CD14-positive monocyte (primary cell): ENCODE measurements at regions not wholly inside any gene's neighbourhood (a gene's known extent, or its start where the extent isn't known, plus 50 kb on each side); places are given as distances from the start of the nearest gene placed in this dataset.
A peak's percentile ranks its signal among the peaks of the same experiment; 100 is the strongest.
"Not testable (repeated sequence)": the region's sequence is repeated elsewhere in the genome, so short reads cannot be mapped to it uniquely, and the experiment has no call there.

ENCODE experiments used
- DNase-seq, 3 donors: peaks; one replicate each; pipeline ENCODE4 v3.0.0-alpha.2; 2011 to 2022
- H2AFZ ChIP-seq: 2 replicates; pipeline ENCODE4 v1.6.0; 2012; ENCODE audit warnings: mild to moderate bottlenecking, low read depth, low read length, inconsistent platforms; ENCODE audit not compliant: insufficient read depth, poor library complexity, severe bottlenecking
- H3K27ac ChIP-seq, 2 donors: 1 replicate in 1 of 2; 2 replicates in 1 of 2; pipeline ENCODE4 v1.5.1; 2012 to 2013; ENCODE audit warnings: low read length in 2 of 2, control low read depth in 1 of 2, inconsistent platforms in 1 of 2, low read depth in 1 of 2, mild to moderate bottlenecking in 1 of 2
- H3K27me3 ChIP-seq, 2 donors: one replicate each; pipeline versions ENCODE4 v1.6.0 to v1.6.1; 2011 to 2013; ENCODE audit warnings: low read length in 2 of 2; ENCODE audit not compliant: control insufficient read depth in 2 of 2, insufficient read depth in 2 of 2
- H3K36me3 ChIP-seq, 2 donors: replicated peaks in 1 of 2; 1 replicate in 1 of 2; 2 replicates in 1 of 2; pipeline versions ENCODE4 v1.5.1 to v1.6.1; 2012 to 2013; ENCODE audit warnings: low read length in 2 of 2, control low read depth in 1 of 2, inconsistent platforms in 1 of 2, mild to moderate bottlenecking in 1 of 2; ENCODE audit not compliant: insufficient read depth in 2 of 2, control insufficient read depth in 1 of 2
- H3K4me1 ChIP-seq, 2 donors: 1 replicate in 1 of 2; 2 replicates in 1 of 2; pipeline versions ENCODE4 v1.5.1 to v1.6.1; 2012 to 2013; ENCODE audit warnings: low read length in 2 of 2, control low read depth in 1 of 2, inconsistent platforms in 1 of 2, mild to moderate bottlenecking in 1 of 2, moderate library complexity in 1 of 2; ENCODE audit not compliant: insufficient read depth in 2 of 2, control insufficient read depth in 1 of 2
- H3K4me2 ChIP-seq: replicated peaks from 2 replicates; pipeline ENCODE3; 2012; ENCODE audit warnings: low read length, moderate library complexity, mild to moderate bottlenecking; ENCODE audit not compliant: poor library complexity, severe bottlenecking; ENCODE audit errors: extremely low read depth
- H3K4me3 ChIP-seq, 3 experiments: fragments of 200-600 bp in 1 of 3; sonication (generic) in 1 of 3; replicated peaks in 1 of 3; 1 replicate in 2 of 3; 2 replicates in 1 of 3; pipeline ENCODE4 v1.5.1; 2011 to 2013; ENCODE audit warnings: low read length in 3 of 3, mild to moderate bottlenecking in 3 of 3, control low read depth in 2 of 3, low read depth in 2 of 3, inconsistent platforms in 1 of 3, moderate library complexity in 1 of 3
- H3K79me2 ChIP-seq: 2 replicates; pipeline ENCODE4 v1.6.0; 2012; ENCODE audit warnings: mild to moderate bottlenecking, control low read depth, inconsistent platforms, low read length, moderate library complexity; ENCODE audit not compliant: insufficient read depth
- H3K9ac ChIP-seq: 2 replicates; pipeline ENCODE4 v1.6.0; 2017; ENCODE audit warnings: low read length, mild to moderate bottlenecking; ENCODE audit not compliant: insufficient read depth, poor library complexity, severe bottlenecking
- H3K9me3 ChIP-seq, 2 donors: replicated peaks in 1 of 2; 1 replicate in 1 of 2; 2 replicates in 1 of 2; pipeline versions ENCODE4 v1.5.1 to v1.6.1; 2012 to 2013; ENCODE audit warnings: low read length in 2 of 2, control low read depth in 1 of 2; ENCODE audit not compliant: control insufficient read depth in 1 of 2, insufficient read depth in 1 of 2
- H4K20me1 ChIP-seq: 2 replicates; pipeline ENCODE4 v1.6.0; 2012; ENCODE audit warnings: mild to moderate bottlenecking, low read length, control low read depth, moderate library complexity; ENCODE audit not compliant: insufficient read depth
- H3K27ac Mint-ChIP-seq, 7 donors: one replicate each; pipeline ENCODE4 v1.8.0; 2020; ENCODE audit warnings: mild to moderate bottlenecking in 7 of 7, mixed read lengths in 7 of 7, moderate library complexity in 6 of 7, inconsistent platforms in 2 of 7
- H3K27me3 Mint-ChIP-seq, 3 donors: one replicate each; pipeline ENCODE4 v1.8.0; 2021 to 2022; ENCODE audit warnings: low read depth in 3 of 3, mild to moderate bottlenecking in 3 of 3, mixed read lengths in 3 of 3, moderate library complexity in 3 of 3, inconsistent platforms in 1 of 3
- H3K36me3 Mint-ChIP-seq, 2 donors: one replicate each; pipeline ENCODE4 v1.8.0; 2020; ENCODE audit warnings: mixed read lengths in 2 of 2, inconsistent platforms in 1 of 2, mild to moderate bottlenecking in 1 of 2
- H3K4me1 Mint-ChIP-seq: one replicate; pipeline ENCODE4 v1.8.0; 2020; ENCODE audit warnings: mild to moderate bottlenecking, mixed read lengths
- H3K4me3 Mint-ChIP-seq, 2 donors: one replicate each; pipeline ENCODE4 v1.8.0; 2020; ENCODE audit warnings: mild to moderate bottlenecking in 2 of 2, mixed read lengths in 2 of 2, moderate library complexity in 1 of 2
- H3K9me3 Mint-ChIP-seq, 7 donors: one replicate each; pipeline ENCODE4 v1.8.0; 2020 to 2022; ENCODE audit warnings: mixed read lengths in 7 of 7, mild to moderate bottlenecking in 6 of 7, moderate library complexity in 6 of 7, inconsistent platforms in 2 of 7
- CTCF ChIP-seq: fragments of 200-600 bp; IDR thresholded peaks from one replicate; pipeline ENCODE4 v1.8.0; 2022; ENCODE audit warnings: antibody characterized with exemption, mild to moderate bottlenecking
- WGBS: methylation state at CpG from one replicate; pipeline ENCODE4 v1.1.5; 2013; ENCODE audit warnings: missing lambda C conversion rate; ENCODE audit not compliant: insufficient coverage; 5-methylcytosine and 5-hydroxymethylcytosine counted together
- intact Hi-C, 2 donors: fragments of 100-400 bp; cut with micrococcal nuclease; formaldehyde crosslinking; loops; one replicate each; pipeline versions ENCODE4 v1.15.0 to v1.15.1; 2023

DNA sequence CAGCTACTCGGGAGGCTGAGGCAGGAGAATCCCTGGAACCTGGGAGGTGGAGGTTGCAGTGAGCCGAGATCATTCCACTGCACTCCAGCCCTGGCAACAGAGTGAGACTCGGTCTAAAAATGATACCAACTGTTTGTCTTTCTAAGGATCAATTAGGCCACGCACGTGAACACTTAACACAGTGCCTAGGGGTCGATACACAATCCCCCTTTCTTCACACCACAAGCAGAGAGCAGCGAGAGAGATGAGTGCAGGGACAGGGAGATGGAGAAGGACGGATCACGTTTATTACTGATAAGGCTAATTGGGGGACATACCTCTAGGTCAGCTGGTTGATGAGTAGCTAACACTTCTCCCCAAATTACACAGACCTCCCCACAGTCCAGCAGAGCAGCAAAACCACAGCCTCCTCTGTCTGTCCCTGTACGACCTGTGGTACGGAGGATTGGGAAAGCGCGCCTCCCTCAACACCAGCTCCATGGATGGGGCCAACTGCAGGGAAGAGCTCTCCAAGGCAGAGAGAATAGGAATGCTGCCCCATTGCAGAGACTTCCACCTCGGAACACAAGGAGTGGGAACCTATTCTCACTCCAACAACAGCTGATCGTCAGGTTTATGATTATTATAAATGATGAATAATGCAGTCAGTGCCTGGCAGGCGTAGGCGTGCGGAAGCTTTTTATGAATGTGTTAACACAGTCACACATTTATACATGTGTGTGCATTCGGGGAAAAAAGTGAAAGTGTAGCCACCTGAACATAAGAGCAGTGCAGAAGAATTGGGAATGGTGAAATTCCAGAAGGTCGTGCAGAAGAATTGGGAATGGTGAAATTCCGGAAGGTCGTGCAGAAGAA, 155.1 kb downstream of the C16orf95 start:
- H3K36me3 ChIP-seq = no peaks in the 10 kb centered on the region
- H3K79me2 ChIP-seq = no peaks in the 10 kb centered on the region
- H3K9me3 ChIP-seq = no peaks in the 10 kb centered on the region
- H3K4me3 Mint-ChIP-seq = no peak overlapping the region
- H3K27me3 ChIP-seq = no peaks in the 10 kb centered on the region
- no peak for TF ChIP-seq CTCF
- 93% methylated on average over 2 of the region's 22 CpGs for WGBS
- no peak overlapping the region for H3K27ac ChIP-seq
- no peak overlapping the region for H3K4me2 ChIP-seq
- peaks cover 0 to 13% (median 8%) of the 10 kb centered on the region in 3 donors for H3K27me3 Mint-ChIP-seq
- intact Hi-C loops = no loop called here
- no peak overlapping the region for H3K9ac ChIP-seq
- no peak overlapping the region for H2AFZ ChIP-seq
- no peak overlapping the region for H3K4me3 ChIP-seq
- peak overlapping the region in 1 of 7 donors; percentile 63 for H3K27ac Mint-ChIP-seq
- DNase-seq = no peak
- no peaks in the 10 kb centered on the region for H3K4me1 ChIP-seq
- no peaks in the 10 kb centered on the region for H3K4me1 Mint-ChIP-seq
- no peaks in the 10 kb centered on the region for H3K36me3 Mint-ChIP-seq
- H3K9me3 Mint-ChIP-seq = peaks cover 0 to 5% (median 0%) of the 10 kb centered on the region in 7 donors
- H4K20me1 ChIP-seq = no peaks in the 10 kb centered on the region

GRCh38 chr16:87162799-87163198, 154.4 kb downstream of the C16orf95 start:
- H3K9ac ChIP-seq, H3K79me2 ChIP-seq, H3K4me1 ChIP-seq, H3K9me3 Mint-ChIP-seq, H3K4me3 Mint-ChIP-seq, H3K4me2 ChIP-seq, H3K36me3 Mint-ChIP-seq, DNase-seq, H3K4me3 ChIP-seq, H3K27ac Mint-ChIP-seq, H3K4me1 Mint-ChIP-seq, H3K36me3 ChIP-seq, H4K20me1 ChIP-seq, H2AFZ ChIP-seq, H3K27me3 ChIP-seq, H3K9me3 ChIP-seq, intact Hi-C loops, H3K27ac ChIP-seq: not testable (repeated sequence)
- peaks cover 0 to 13% (median 10%) of the 10 kb centered on the region in 3 donors for H3K27me3 Mint-ChIP-seq
- WGBS = 98% methylated on average over 7 of the region's 22 CpGs
